ENCODE measurements at regions not wholly inside any gene's neighbourhood (a gene's known extent, or its start where the extent isn't known, plus 50 kb on each side); places are given as distances from the start of the nearest gene placed in this dataset.

- no peak overlapping the region for H3K4me2 ChIP-seq (ENCODE audit: insufficient read depth in 1 of 2, low read depth in 2 of 2, low read length in 2 of 2)
- no peak overlapping the region for H2BK20ac ChIP-seq (ENCODE audit: low read length)
- no peak overlapping the region for H4K8ac ChIP-seq (ENCODE audit: extremely low read depth, insufficient read depth, low read length)
- POLR2A ChIA-PET (ENCODE audit: partially characterized antibody), result no interaction called here
- no peak overlapping the region for H2BK15ac ChIP-seq (ENCODE audit: low read length)
- no peaks in the 10 kb centered on the region for H3K9me3 ChIP-seq (ENCODE audit: insufficient read depth in 2 of 2, low read depth in 1 of 2, low read length in 1 of 2)
- no peak overlapping the region for H2BK5ac ChIP-seq (ENCODE audit: low read depth, low read length)
- H3K18ac ChIP-seq (ENCODE audit: extremely low read depth, low read length), result no peak overlapping the region
- H2BK120ac ChIP-seq (replicated peaks; ENCODE audit: low read depth, low read length), result no peak overlapping the region
- CTCF ChIA-PET (ENCODE audit: partially characterized antibody), result no interaction called here
- H2AFZ ChIP-seq (ENCODE audit: low read length), result peak overlapping the region; percentile 83
- no peaks in the 10 kb centered on the region for H3K79me1 ChIP-seq (ENCODE audit: low read depth, low read length)
- no peak overlapping the region for H2AK5ac ChIP-seq (ENCODE audit: low read depth, low read length)
- H3K14ac ChIP-seq (ENCODE audit: insufficient read length), result no peak overlapping the region
- no peak for FAIRE-seq
- H3K27me3 ChIP-seq (replicated peaks in 1 of 4; ENCODE audit: control insufficient read depth in 3 of 4, extremely low read depth in 1 of 4, insufficient read depth in 3 of 4, low read length in 3 of 4), result no peaks in the 10 kb centered on the region
- no peak overlapping the region for H3K4me3 ChIP-seq (ENCODE audit: extremely low read depth in 1 of 4, insufficient read depth in 2 of 4, low read depth in 3 of 4, low read length in 4 of 4)
- no peaks in the 10 kb centered on the region for H4K20me1 ChIP-seq (replicated peaks in 1 of 2; ENCODE audit: control insufficient read depth in 1 of 2, insufficient read depth in 2 of 2, low read length in 2 of 2)
- TF ChIP-seq CEBPB (IDR thresholded peaks at IDR 0.05; ENCODE audit: low read depth, low read length) (no peak), TAF7 (optimal IDR thresholded peaks at IDR 0.05; ENCODE audit: borderline replicate concordance, low read depth, low read length) (no peak), MAX (IDR thresholded peaks at IDR 0.05) (no peak), EP300 (IDR thresholded peaks at IDR 0.05; ENCODE audit: borderline replicate concordance in 1 of 2, low read depth in 2 of 2, low read length in 2 of 2) (no peak), CREB1 (IDR thresholded peaks at IDR 0.05) (no peak), TCF12 (IDR thresholded peaks at IDR 0.05; ENCODE audit: low read depth, low read length) (no peak)
- H3K9ac ChIP-seq (replicated peaks in 1 of 4; ENCODE audit: extremely low read depth in 1 of 4, low read depth in 3 of 4, low read length in 3 of 4), result no peak overlapping the region
- H3K27ac ChIP-seq (ENCODE audit: low read depth, low read length), result no peak overlapping the region
- no peak overlapping the region for H4K91ac ChIP-seq (replicated peaks; ENCODE audit: insufficient read length, low read length)
- H3K4ac ChIP-seq (replicated peaks; ENCODE audit: insufficient read length, low read depth, low read length), result no peak overlapping the region
- no peaks in the 10 kb centered on the region for H3K79me2 ChIP-seq (ENCODE audit: control insufficient read depth in 1 of 2, insufficient read depth in 2 of 2, low read length in 2 of 2)
- H3K36me3 ChIP-seq (ENCODE audit: control insufficient read depth in 2 of 4, insufficient read depth in 4 of 4, low read length in 3 of 4), result no peaks in the 10 kb centered on the region
- no peaks in the 10 kb centered on the region; the same call in 1 of the 2 replicates for H3K23me2 ChIP-seq (ENCODE audit: low read depth, low read length)
- no peak overlapping the region for H2BK12ac ChIP-seq (ENCODE audit: low read depth, low read length)
- no peak overlapping the region for H3K23ac ChIP-seq (ENCODE audit: insufficient read length)
- no peak overlapping the region for H3K56ac ChIP-seq (replicated peaks; ENCODE audit: insufficient read length, low read depth, low read length)
- DNase-seq (ENCODE audit: low read depth in 1 of 2, low spot score in 2 of 2), result no peak
- H4K5ac ChIP-seq (ENCODE audit: insufficient read length, low read depth, low read length), result no peak overlapping the region
- WGBS, 2 experiments (ENCODE audit: extremely low coverage in 1 of 2, insufficient coverage in 1 of 2, insufficient read length in 1 of 2, insufficient replicate concordance in 2 of 2, low coverage in 1 of 2, low lambda C conversion rate in 2 of 2, missing lambda C conversion rate in 1 of 2), result 87% methylated on average over 2 of the region's 2 CpGs; no CpG with 5 or more reads in 1 of the 2 experiments
- H3K4me1 ChIP-seq (replicated peaks in 1 of 4; ENCODE audit: control insufficient read depth in 3 of 4, insufficient read depth in 4 of 4, low read length in 3 of 4), result no peaks in the 10 kb centered on the region
Measured at GRCh38 chr4:111546881-111547280, 598.4 kb upstream of the FAM241A start.
